HG02884 (cell line): ENCODE measurements at regions not wholly inside any gene's neighbourhood (a gene's known extent, or its start where the extent isn't known, plus 50 kb on each side); places are given as distances from the start of the nearest gene placed in this dataset.

Experiments used
- ATAC-seq: cut with Tn5 transposase; IDR thresholded peaks from one replicate; pipeline ENCODE4 v1.9.1; 2021; ENCODE audit warnings: mild to moderate bottlenecking, moderate library complexity; ENCODE audit not compliant: unreplicated experiment

- ATAC-seq, result no peak
Observed at GRCh38 chr15:66927201-66928077, 138.0 kb upstream of the SMAD3 start.

DNA sequence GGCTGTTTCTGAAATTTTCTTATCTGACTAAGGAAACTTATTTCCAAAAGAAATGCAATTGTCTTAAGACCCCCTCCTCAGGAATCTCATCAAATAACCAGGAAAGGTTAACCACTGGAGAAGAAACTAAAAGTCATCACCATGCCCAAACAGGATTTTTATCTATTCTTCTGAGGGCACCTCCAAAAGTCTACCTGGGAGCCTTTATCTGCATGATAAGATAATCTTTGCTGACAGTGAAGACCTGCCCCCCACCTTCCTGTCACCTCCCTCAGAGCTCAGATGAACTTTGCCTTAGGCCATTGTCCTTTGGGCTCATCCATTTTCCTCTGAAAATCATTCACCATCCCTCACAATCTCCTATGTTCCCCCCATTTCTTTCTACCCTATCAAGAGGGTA, 137.3 kb upstream of the SMAD3 start:
- ATAC-seq, result no peak

- ATAC-seq, result no peak
Observed at GRCh38 chr15:66928784-66929183, 136.6 kb upstream of the SMAD3 start.

DNA sequence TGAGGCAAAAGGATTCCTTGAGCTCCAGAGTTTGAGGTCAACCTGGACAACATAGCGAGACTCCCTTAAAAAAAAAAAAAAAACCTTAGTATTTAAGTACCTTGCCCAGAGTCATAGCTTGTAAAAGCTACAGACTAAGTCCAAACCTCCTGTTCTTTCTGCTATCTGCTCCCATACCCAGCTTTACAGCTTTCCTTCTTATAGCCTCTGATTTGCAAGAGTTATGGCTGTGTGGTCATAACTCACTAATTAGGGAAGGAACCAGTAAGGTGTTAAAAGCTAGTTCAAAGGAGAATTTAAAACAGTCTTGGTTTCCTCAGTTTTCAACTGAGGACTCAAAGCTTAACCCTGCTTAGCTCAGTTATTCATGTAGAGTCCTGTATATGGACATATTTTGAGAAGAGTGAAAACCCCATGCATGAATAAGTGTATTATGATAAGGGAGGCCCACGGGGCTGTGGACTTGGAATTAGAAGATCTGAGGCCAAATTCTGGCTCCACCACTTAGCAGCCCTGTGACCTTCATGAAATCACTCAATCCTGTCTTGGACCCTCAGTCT, 135.5 kb upstream of the SMAD3 start:
- no peak for ATAC-seq

- ATAC-seq, result no peak
Observed at GRCh38 chr15:66931768-66932633, 133.4 kb upstream of the SMAD3 start.

DNA sequence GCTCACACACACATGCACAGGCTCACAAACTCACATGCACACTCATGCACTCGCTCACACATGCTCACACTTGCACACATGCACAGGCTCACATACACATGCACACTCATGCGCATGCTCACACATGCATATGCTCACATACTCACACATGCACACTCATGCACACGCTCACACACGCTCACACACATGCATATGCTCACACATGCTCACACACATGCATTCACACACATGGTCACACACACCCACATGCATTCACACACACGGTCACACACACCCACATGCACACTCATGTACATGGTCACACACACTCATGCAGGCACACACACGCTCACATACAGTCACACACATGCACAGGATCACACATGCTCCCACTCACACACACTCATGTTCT, 132.8 kb upstream of the SMAD3 start:
- ATAC-seq, result no peak

- no peak for ATAC-seq
Observed at GRCh38 chr15:66933932-66934867, 131.2 kb upstream of the SMAD3 start.

DNA sequence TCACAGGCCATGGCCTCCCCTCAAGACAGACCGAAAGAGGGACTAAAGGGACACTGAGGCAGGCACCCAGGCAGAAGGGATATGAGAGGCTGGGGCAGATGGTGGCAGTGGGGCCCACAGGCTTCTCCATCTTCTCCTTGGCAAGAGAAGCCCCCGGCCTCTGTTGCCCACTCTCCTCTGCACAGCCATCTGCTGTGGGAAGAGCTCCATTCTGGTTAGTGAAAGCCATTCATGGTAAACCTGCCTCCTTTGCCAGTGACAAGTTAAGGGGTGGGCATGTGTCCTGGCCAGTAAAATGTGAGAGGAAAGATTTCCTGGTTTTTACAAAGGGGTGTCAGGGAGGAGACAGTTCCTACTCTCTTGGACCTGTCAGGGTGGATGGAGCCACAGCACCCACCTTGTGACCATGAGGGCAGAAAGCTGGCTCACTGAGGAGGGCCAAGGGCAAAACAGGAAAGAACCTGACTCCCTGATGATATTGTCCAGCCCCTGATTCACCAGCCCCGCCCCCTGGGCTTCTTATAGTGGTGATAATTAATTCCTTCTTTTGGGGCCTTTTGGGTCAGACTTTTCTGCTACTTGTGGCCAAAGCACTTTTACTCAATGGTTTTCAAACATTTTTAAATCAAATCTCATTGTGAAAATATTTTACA, 130.4 kb upstream of the SMAD3 start:
- no peak for ATAC-seq

DNA sequence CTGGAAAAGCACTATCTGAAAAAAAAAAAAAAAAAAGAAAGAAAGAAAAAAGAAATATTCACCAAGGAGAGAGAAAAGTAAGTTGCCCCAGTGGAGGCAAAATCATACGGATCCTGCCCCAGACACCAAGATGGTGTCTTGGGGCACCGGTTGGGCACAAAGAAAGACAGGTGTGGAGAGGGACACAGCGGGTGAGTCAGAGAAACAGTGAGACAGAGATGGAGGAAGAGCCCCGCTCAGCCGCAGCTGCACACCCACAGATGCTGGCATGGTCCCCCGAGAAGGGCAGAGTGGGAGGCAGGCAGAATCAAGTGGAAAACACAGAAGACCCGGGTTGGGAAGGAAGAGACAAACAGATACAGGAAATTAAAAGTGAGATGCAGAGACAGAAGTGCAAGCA, 129.7 kb upstream of the SMAD3 start:
- ATAC-seq, result no peak

DNA sequence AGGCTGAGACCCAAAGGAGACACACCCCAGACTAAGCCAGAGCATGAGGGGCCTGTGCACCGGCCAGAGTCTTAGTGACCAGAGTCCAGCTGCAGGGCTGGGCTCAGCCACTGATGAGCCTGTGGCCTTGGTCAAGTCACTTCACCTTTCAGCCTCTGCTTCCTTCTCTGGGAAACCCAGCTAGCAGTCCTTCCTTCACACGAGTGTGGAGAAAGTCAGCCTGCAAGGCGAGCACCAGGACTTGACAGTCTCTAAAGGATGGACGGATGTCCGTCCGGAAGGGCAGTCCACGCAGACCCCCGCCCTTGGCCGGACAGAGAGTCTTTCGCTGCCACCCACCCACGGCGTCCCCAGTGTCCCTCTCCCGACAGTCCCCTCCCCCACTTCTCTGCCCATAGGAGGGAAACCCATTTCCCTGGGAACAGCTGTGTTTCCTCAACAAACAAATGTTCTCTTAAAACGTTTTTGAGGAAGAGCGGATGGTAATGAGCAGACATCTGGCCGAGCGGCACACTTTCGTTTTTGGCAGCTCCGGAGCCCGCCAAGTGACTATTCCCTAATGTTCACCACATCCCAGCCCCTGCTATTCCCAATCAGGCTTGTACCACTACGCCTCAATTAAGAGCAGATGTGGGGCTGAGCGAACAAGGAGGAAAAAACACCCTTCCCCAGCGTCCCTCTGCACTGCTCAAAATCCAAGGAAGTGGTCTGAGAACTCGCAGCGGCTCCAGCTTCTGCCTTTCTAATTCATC, 129.1 kb upstream of the SMAD3 start:
- no peak for ATAC-seq

- no peak for ATAC-seq
Observed at GRCh38 chr15:66936861-66937582, 128.4 kb upstream of the SMAD3 start.

GRCh38 chr15:66937588-66937987, 127.8 kb upstream of the SMAD3 start:
- ATAC-seq, result no peak

DNA sequence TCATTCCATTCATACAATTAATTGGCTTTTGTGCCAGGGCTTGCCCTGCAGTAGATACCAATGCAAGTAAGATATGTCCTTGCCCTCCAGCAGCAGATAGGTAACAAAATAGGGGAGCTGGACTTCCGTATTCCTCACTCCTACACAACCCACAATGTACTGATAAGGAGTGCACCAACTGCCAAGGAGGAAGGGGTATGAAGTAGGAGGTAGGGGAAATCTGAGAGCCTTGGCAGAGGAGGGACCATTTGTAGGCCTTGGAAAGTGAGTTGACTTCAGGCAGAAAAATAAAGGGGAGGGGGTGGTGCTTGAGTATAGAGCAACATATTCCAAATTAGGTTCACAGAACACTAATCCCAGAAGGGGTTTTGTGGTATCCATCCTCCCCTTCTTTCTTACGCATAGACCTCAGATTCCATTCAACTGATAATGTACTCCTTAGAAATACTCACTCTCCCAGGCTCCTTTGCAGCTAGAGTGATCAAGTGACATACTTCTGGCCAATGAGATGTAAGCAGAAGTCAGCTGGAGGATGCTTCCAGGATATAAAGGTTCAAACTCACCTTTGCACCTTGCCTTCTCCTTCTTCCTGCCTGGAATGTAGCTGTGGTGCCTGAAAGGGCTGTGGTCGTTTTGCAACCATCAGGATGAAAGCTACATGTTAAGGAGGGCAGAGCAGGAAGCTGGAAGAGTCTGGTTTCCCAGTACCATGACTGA, 127.1 kb upstream of the SMAD3 start:
- ATAC-seq, result no peak

- no peak for ATAC-seq
Observed at GRCh38 chr15:66939016-66939415, 126.4 kb upstream of the SMAD3 start.

DNA sequence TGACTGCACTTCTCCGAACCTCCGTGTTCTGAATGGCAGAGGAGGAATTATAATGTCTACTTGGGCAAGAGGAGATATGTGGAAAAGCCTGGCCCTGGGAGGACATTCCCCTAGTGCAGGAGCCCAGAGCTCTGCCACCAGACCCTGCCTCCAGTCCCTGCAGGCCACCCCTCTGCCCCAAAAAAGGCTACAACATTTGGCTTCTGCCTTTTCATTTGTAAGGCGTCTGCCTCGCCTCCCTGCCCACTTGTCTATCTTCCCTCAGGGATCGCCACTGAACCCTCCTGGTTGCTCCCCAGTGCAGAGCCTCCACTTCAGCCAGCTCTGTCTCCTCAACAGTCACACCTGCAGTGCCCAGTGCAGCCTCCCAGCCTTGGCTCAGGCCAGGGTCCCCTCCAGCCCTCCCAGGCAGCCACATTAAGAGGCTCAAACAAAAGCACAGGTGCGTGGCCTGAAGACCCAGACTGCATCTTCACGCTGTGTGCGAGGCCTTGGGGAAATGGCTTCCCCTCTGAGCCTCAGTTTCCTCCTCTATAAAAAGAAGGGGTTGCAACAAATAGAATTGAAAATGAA, 125.9 kb upstream of the SMAD3 start:
- no peak for ATAC-seq

- ATAC-seq, result no peak
Observed at GRCh38 chr15:66940368-66940767, 125.0 kb upstream of the SMAD3 start.

GRCh38 chr15:66941108-66941711, 124.2 kb upstream of the SMAD3 start:
- no peak for ATAC-seq
